Tibial nerve (tissue), 4 donors: ENCODE measurements at regions not wholly inside any gene's neighbourhood (a gene's known extent, or its start where the extent isn't known, plus 50 kb on each side); places are given as distances from the start of the nearest gene placed in this dataset.

Experiments
- DNase-seq, 2 donors: peaks; one replicate each; pipeline ENCODE4 v3.0.0-alpha.2; 2019; ENCODE audit warnings: low spot score in 2 of 2
- H3K27ac ChIP-seq, 4 donors: fragments of 200-600 bp; sonication (generic) in 3 of 4; one replicate each; pipeline ENCODE4 v1.5.1; 2017 to 2019; ENCODE audit warnings: mild to moderate bottlenecking in 1 of 4
- H3K27me3 ChIP-seq, 2 donors: fragments of 200-600 bp; sonication (generic) in 1 of 2; one replicate each; pipeline versions ENCODE4 v1.5.1 to v1.6.0; 2017 to 2019
- H3K36me3 ChIP-seq, 3 donors: fragments of 200-600 bp; sonication (generic); one replicate each; pipeline ENCODE4 v1.5.1; 2018 to 2019
- H3K4me1 ChIP-seq, 4 donors: fragments of 200-600 bp; sonication (generic) in 3 of 4; one replicate each; pipeline ENCODE4 v1.5.1; 2017 to 2019
- H3K4me3 ChIP-seq, 4 donors: fragments of 200-600 bp; sonication (generic) in 3 of 4; one replicate each; pipeline ENCODE4 v1.5.1; 2017 to 2019; ENCODE audit warnings: mild to moderate bottlenecking in 1 of 4, moderate library complexity in 1 of 4
- H3K9me3 ChIP-seq, 4 donors: fragments of 200-600 bp; sonication (generic) in 3 of 4; one replicate each; pipeline ENCODE4 v1.5.1; 2017 to 2019
- EP300 ChIP-seq, 2 donors: sonication (generic); formaldehyde crosslinking; IDR thresholded peaks; one replicate each; pipeline ENCODE4 v1.6.1; 2017; ENCODE audit warnings: antibody characterized with exemption in 2 of 2, mild to moderate bottlenecking in 1 of 2
- POLR2A ChIP-seq, 2 donors: fragments of 450-650 bp; IDR thresholded peaks; one replicate each; pipeline ENCODE4 v1.6.1; 2017; ENCODE audit warnings: antibody characterized with exemption in 2 of 2, mild to moderate bottlenecking in 2 of 2, moderate library complexity in 2 of 2
- WGBS, 2 donors: methylation state at CpG; one replicate each; pipeline ENCODE4 v1.1.5; 2018; 5-methylcytosine and 5-hydroxymethylcytosine counted together
- TF ChIP-seq, protein P1 (sequence below), 5 experiments: fragments of 200-600 bp in 3 of 5; fragments of 450-650 bp in 2 of 5; sonication (generic) in 3 of 5; IDR thresholded peaks; one replicate each; pipeline ENCODE4 v1.5.1; 2016 to 2019; ENCODE audit warnings: antibody characterized with exemption in 5 of 5, mild to moderate bottlenecking in 3 of 5, moderate library complexity in 2 of 5

- H3K4me3 ChIP-seq, result no peak overlapping the region
- 72 to 76% methylated on average over 4 of the region's 4 CpGs for WGBS, 2 donors
- no peaks in the 10 kb centered on the region for H3K4me1 ChIP-seq
- H3K9me3 ChIP-seq, result no peaks in the 10 kb centered on the region
- no peak overlapping the region for H3K27ac ChIP-seq
- TF ChIP-seq, protein P1, sequence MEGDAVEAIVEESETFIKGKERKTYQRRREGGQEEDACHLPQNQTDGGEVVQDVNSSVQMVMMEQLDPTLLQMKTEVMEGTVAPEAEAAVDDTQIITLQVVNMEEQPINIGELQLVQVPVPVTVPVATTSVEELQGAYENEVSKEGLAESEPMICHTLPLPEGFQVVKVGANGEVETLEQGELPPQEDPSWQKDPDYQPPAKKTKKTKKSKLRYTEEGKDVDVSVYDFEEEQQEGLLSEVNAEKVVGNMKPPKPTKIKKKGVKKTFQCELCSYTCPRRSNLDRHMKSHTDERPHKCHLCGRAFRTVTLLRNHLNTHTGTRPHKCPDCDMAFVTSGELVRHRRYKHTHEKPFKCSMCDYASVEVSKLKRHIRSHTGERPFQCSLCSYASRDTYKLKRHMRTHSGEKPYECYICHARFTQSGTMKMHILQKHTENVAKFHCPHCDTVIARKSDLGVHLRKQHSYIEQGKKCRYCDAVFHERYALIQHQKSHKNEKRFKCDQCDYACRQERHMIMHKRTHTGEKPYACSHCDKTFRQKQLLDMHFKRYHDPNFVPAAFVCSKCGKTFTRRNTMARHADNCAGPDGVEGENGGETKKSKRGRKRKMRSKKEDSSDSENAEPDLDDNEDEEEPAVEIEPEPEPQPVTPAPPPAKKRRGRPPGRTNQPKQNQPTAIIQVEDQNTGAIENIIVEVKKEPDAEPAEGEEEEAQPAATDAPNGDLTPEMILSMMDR (IDR thresholded peaks at IDR 0.05), result no peak
- no peak for TF ChIP-seq POLR2A (IDR thresholded peaks at IDR 0.05)
- TF ChIP-seq EP300 (IDR thresholded peaks at IDR 0.05), result no peak
- H3K27me3 ChIP-seq, result no peaks in the 10 kb centered on the region
- no peaks in the 10 kb centered on the region for H3K36me3 ChIP-seq
- no peak for DNase-seq
Measured at GRCh38 chr5:61775901-61776300, 443.8 kb downstream of the ZSWIM6 start.

- DNase-seq, result no peak
Measured at GRCh38 chr5:61777292-61777691, 445.2 kb downstream of the ZSWIM6 start.

GRCh38 chr5:61779743-61780142, 447.7 kb downstream of the ZSWIM6 start:
- DNase-seq, result no peak
- TF ChIP-seq POLR2A (IDR thresholded peaks at IDR 0.05) (no peak), EP300 (IDR thresholded peaks at IDR 0.05) (no peak)
- TF ChIP-seq, protein P1 (IDR thresholded peaks at IDR 0.05), result no peak
- H3K27me3 ChIP-seq, result no peaks in the 10 kb centered on the region
- no peak overlapping the region for H3K27ac ChIP-seq
- WGBS, 2 donors, result 63 to 77% methylated on average over 2 of the region's 2 CpGs
- H3K4me1 ChIP-seq, result no peaks in the 10 kb centered on the region
- no peaks in the 10 kb centered on the region for H3K9me3 ChIP-seq
- H3K4me3 ChIP-seq, result no peak overlapping the region
- no peaks in the 10 kb centered on the region for H3K36me3 ChIP-seq

More at GRCh38 chr5:61777292-61777691, 445.2 kb downstream of the ZSWIM6 start:
- 49 to 51% methylated on average over 6 of the region's 6 CpGs for WGBS, 2 donors
- Histone ChIP-seq H3K4me3 (no peak overlapping the region), H3K27me3 (no peaks in the 10 kb centered on the region), H3K4me1 (no peaks in the 10 kb centered on the region), H3K9me3 (no peaks in the 10 kb centered on the region), H3K27ac (no peak overlapping the region), H3K36me3 (no peaks in the 10 kb centered on the region)
- TF ChIP-seq POLR2A (IDR thresholded peaks at IDR 0.05) (no peak), EP300 (IDR thresholded peaks at IDR 0.05) (no peak)
- TF ChIP-seq, protein P1 (IDR thresholded peaks at IDR 0.05), result no peak

DNA sequence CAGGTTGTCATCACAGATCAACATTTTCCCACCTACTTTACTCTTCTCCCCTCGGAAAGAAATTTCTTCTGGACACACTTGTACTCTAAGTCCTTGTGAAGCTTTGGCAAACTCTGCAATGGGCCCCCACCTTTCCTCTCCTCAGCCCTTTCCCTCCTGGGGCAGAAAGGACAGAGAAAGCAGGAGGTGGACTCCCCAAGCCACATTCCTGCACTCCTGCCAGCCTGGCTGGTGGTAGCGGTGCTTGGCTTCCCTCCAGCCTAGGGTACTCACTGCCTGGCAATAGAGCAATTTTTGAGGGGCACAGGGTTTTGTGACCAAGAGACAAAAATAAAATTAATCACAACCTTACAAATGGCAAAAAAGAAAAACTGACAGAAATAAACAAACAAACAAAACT, 451.4 kb downstream of the ZSWIM6 start:
- Histone ChIP-seq H3K4me1 (no peaks in the 10 kb centered on the region), H3K27me3 (no peaks in the 10 kb centered on the region), H3K9me3 (no peaks in the 10 kb centered on the region), H3K27ac (no peak overlapping the region), H3K4me3 (no peak overlapping the region), H3K36me3 (no peaks in the 10 kb centered on the region)
- 85 to 90% methylated on average over 2 of the region's 2 CpGs for WGBS, 2 donors
- no peak for DNase-seq
- no peak for TF ChIP-seq EP300 (IDR thresholded peaks at IDR 0.05)
- TF ChIP-seq, protein P1 (IDR thresholded peaks at IDR 0.05), result no peak
- no peak for TF ChIP-seq POLR2A (IDR thresholded peaks at IDR 0.05)

GRCh38 chr5:61784341-61784740, 452.3 kb downstream of the ZSWIM6 start:
- no peaks in the 10 kb centered on the region for H3K4me1 ChIP-seq
- H3K27me3 ChIP-seq, result no peaks in the 10 kb centered on the region
- no peaks in the 10 kb centered on the region for H3K9me3 ChIP-seq
- TF ChIP-seq, protein P1 (IDR thresholded peaks at IDR 0.05), result no peak
- no peak for TF ChIP-seq EP300 (IDR thresholded peaks at IDR 0.05)
- H3K36me3 ChIP-seq, result no peaks in the 10 kb centered on the region
- DNase-seq, result peak in 1 of 2 donors; percentile 7
- no peak overlapping the region for H3K27ac ChIP-seq
- WGBS, 2 donors, result 77 to 81% methylated on average over 6 of the region's 6 CpGs
- no peak overlapping the region for H3K4me3 ChIP-seq
